ENCODE measurements at regions not wholly inside any gene's neighbourhood (a gene's known extent, or its start where the extent isn't known, plus 50 kb on each side); places are given as distances from the start of the nearest gene placed in this dataset.
"Not testable (repeated sequence)": the region's sequence is repeated elsewhere in the genome, so short reads cannot be mapped to it uniquely, and the experiment has no call there.

DNA sequence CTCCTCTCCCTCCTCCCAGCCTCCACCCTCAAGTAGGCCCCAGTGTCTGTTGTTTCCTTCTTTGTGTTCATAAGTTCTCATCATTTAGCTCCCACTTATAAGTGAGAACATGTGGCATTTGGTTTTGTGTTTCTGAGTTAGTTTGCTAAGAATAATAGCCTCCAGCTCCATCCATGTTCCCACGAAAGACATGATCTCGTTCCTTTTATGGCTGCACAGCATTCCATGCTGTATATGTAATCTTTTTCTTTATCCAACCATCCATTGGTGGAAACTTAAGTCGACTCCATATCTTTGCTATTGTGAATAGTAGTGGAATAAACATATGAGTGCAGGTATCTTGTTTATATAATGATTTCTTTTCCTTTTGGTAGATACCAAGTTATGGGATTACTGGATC is 405.0 kb upstream of the RPS6KA3 start:
- TF ChIP-seq, protein P1, sequence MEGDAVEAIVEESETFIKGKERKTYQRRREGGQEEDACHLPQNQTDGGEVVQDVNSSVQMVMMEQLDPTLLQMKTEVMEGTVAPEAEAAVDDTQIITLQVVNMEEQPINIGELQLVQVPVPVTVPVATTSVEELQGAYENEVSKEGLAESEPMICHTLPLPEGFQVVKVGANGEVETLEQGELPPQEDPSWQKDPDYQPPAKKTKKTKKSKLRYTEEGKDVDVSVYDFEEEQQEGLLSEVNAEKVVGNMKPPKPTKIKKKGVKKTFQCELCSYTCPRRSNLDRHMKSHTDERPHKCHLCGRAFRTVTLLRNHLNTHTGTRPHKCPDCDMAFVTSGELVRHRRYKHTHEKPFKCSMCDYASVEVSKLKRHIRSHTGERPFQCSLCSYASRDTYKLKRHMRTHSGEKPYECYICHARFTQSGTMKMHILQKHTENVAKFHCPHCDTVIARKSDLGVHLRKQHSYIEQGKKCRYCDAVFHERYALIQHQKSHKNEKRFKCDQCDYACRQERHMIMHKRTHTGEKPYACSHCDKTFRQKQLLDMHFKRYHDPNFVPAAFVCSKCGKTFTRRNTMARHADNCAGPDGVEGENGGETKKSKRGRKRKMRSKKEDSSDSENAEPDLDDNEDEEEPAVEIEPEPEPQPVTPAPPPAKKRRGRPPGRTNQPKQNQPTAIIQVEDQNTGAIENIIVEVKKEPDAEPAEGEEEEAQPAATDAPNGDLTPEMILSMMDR (IDR thresholded peaks at IDR 0.05) = not testable (repeated sequence)
- TF ChIP-seq NFIC (IDR thresholded peaks at IDR 0.05; ENCODE audit: borderline replicate concordance); EZH2phosphoT487 (IDR thresholded peaks at IDR 0.05; ENCODE audit: borderline replicate concordance, low read depth); GABPA (IDR thresholded peaks at IDR 0.05; ENCODE audit: low read depth); FOSL2 (IDR thresholded peaks at IDR 0.05; ENCODE audit: borderline replicate concordance, low read depth); GATA2 (CRISPR knock-in tag; IDR thresholded peaks at IDR 0.05); POLR2AphosphoS5 (IDR thresholded peaks at IDR 0.05; ENCODE audit: low read depth, low read length); NRF1 (IDR thresholded peaks at IDR 0.05; ENCODE audit: low read depth, low read length); RAD21 (IDR thresholded peaks at IDR 0.05; ENCODE audit: low read length): not testable (repeated sequence)
- TF ChIP-seq, protein P2, sequence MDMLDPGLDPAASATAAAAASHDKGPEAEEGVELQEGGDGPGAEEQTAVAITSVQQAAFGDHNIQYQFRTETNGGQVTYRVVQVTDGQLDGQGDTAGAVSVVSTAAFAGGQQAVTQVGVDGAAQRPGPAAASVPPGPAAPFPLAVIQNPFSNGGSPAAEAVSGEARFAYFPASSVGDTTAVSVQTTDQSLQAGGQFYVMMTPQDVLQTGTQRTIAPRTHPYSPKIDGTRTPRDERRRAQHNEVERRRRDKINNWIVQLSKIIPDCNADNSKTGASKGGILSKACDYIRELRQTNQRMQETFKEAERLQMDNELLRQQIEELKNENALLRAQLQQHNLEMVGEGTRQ (IDR thresholded peaks at IDR 0.05; ENCODE audit: borderline replicate concordance, low read depth, low read length) = not testable (repeated sequence)
